ENCODE measurements at regions not wholly inside any gene's neighbourhood (a gene's known extent, or its start where the extent isn't known, plus 50 kb on each side); places are given as distances from the start of the nearest gene placed in this dataset.
"Not testable (repeated sequence)": the region's sequence is repeated elsewhere in the genome, so short reads cannot be mapped to it uniquely, and the experiment has no call there.

DNA sequence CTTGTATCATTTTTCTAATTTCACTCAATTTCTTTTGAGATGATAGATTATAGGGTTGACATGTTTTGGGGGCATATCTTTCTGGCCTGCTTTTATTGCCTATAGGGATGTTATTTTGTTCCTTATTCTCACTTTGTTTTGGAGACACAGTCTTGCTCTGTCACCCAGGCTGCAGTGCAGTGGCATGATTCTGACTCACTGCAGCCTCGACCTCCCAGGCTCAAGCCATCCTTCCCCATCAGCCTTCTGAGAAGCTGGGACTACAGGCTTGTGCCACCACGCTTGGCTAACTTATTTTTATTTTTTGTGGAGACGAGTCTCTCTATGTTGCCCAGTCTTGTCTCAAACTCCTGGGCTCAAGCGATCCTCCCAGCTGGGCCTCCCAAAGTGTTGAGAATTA is 72.8 kb upstream of the FAN1 start:
- DNase-seq (ENCODE audit: low spot score) (no peak), FAIRE-seq (no peak)

DNA sequence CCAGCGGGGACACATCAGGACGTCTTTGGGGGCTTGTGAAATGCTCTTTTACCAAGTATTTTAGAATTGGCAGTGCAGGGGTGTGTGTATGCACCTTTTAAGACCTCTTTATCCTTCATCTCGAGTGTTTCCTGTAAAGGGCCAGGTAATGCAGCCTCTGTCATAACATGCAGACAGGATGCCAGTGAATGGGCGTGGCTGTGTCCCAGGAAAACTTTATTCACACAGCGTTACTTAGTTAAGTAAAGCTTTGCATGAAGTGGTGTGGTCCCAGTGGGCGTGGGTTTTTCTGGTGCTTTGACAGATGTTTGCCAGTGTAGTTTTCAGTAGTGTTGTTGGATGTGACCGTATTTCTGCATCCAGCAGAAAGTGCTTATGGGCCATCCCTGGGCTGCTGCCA is 70.3 kb upstream of the FAN1 start:
- DNase-seq (ENCODE audit: low spot score); FAIRE-seq: not testable (repeated sequence)

DNA sequence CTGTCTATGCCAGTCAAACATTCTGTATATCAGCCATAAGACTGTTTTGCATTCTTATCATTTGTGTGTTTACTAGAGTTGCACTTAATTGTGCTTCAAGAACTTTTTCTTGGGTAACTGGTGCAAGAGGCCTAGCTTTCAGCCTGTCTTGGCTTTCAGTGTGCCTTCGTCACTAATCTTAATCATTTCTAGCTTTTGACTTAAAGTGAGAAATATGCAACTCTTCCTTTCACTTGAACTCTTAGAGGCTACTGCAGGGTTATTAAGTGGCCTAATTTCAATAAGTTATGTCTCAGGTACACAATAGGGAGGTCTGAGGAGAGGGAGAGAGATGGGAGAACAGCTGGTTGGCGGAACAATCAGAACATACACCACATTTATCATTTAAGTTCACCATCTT is 62.1 kb upstream of the FAN1 start:
- not testable (repeated sequence) for FAIRE-seq

DNA sequence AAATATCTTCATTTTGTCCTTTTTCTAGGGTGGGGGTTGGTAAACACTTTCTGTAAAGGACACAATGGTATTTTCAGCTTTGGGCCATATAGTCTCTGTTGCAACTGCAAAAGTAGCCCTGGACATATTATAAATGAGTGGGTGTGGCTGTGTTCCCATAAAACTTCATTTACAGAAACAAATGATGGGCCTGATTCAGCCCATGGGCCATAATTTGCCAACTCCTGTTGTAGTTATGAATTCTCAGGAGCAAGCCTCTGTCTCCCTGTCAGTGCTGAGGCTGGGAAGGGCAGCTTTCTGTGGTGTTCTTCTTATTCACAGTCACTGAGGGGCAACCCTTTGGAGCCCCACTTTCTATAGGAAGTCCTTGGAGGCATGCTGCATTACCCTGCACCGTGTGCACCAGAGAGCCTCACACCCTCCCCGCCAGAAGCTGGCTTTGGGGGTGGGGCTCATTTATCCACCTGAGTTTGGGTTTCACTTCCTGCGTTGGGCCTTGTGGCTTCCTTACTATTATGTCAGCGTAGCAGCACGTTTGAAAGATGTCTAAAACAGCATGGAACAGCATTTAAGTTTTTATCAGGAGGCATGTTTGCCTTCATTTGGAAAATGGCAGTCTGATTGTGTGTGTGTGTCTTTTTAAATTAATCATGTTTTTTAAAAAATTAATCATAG is 60.8 kb upstream of the FAN1 start:
- not testable (repeated sequence) for FAIRE-seq; DNase-seq (ENCODE audit: low spot score)

More for the DNA sequence above, 62.1 kb upstream of the FAN1 start:
- DNase-seq (ENCODE audit: low spot score), result not testable (repeated sequence)

DNA sequence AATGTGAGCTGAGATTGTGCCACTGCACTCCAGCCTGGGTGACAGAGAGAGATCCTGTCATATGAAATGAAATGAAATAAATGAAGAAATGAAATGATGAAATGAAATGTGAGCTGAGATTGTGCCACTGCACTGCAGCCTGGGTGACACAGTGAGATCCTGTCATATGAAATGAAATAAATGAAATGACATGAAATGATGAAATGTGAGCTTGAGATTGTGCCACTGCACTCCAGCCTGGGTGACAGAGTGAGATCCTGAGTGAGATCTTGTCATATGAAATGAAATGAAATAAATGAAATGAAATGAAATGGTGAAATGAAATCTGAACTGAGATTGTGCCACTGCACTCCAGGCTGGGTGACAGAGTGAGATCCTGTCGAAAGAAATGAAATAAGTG is 58.2 kb upstream of the FAN1 start:
- not testable (repeated sequence) for FAIRE-seq; DNase-seq (ENCODE audit: low spot score)
